ENCODE measurements at regions not wholly inside any gene's neighbourhood (a gene's known extent, or its start where the extent isn't known, plus 50 kb on each side); places are given as distances from the start of the nearest gene placed in this dataset.

DNA sequence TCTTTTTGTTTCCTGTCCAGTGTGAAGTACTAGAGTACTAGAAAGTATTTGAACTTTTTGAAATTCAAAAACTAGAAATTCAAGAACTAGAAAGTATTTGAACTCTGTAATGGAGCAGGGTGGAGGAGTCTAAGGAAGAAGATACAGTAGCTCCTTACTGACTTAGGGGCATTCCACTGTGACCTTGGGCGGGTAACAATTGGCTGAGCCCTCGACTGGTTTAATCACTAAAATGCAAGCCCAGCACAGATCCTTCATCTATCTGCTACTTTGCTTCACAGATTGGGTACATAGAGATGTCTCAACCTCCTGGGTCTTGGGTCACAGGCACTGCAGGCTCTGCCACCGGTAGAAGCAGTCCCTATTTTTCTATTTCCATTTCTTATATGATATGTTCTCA, 462.1 kb upstream of the AGTR1 start:
- no peak for DNase-seq

DNA sequence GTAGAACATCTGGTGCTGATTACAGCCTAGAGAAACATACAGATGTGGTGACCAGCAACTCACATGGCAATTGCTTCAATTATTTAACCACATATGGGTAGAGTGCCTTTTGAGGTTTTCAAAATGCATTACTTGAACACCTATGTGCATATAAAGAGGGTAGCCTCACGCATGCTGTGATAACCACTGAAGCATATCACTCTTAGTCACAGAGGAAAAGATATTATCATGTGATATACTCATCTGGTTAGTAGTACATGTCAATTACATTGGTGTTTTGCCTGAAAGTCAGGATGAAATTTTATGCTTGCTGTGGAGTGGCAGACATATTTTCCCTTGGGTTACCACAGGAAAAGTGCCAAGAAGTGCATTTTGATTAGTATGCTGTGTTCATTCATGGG, 459.3 kb upstream of the AGTR1 start:
- DNase-seq: no peak

DNA sequence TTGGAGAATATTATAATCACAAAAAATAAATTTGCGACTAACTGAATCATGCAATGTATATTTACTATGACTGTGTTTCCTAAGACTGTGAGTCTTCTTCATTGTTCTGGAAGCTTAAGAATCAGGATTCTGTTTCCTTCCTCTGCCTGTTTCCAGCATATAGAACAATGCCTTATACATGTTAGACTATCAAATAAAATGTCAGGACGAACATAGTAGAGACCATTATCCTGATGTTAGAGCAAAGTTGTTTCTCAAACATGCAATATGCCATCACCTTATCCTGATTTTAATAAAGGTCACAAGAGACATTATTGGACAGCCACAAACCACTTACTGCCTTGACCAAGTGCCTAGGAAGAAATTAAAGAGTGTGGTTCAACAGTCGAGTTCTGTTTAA, 457.4 kb upstream of the AGTR1 start:
- no peak for DNase-seq

DNA sequence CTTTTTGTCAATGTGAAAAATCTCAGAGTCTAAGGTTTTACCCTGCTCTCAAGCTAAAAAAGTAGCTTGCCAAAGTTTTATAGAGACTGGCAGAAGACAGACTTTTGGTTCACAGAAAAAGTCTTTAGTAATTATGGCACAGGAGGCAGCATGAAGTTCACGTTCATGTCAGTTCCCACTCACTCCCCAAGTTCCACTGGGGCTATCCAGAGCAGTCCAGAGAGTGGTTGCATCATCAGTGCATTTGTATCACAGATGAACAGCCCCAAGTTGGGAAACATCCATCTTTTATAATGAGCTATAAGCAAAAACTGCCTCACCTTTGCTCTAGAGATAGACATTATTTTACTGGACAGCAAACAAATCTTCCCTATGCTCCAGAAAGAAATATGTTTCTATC, 454.1 kb upstream of the AGTR1 start:
- DNase-seq: no peak

DNA sequence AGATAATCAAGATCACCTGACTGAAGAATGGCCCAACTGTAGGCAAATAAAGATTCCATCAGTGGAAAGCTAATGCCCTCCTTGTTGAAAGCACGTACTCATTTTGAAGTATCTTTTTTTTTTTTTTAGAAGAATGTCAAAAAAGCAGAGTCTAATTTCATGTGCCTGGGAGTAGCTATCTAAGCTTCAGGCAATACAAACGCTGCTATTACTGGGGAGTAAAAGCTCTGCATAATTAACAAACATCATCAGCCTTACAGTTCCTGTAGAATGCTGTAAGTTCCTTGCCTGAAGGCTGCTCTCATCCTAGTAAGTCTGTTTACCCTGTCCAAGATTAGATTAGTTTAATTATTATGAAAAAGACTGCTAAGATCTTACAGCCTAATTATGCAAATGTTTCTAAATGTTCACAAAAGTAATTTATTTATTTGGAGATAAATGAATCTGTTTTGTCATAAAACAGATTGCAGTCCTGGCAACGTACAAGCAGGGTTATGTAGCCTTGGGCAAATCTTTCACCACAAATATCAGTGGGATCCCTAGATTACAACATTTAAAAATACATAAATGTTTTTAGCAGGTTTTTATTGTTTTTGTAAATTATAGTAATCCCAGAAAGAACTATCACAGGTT, 451.3 kb upstream of the AGTR1 start:
- DNase-seq: no peak

DNA sequence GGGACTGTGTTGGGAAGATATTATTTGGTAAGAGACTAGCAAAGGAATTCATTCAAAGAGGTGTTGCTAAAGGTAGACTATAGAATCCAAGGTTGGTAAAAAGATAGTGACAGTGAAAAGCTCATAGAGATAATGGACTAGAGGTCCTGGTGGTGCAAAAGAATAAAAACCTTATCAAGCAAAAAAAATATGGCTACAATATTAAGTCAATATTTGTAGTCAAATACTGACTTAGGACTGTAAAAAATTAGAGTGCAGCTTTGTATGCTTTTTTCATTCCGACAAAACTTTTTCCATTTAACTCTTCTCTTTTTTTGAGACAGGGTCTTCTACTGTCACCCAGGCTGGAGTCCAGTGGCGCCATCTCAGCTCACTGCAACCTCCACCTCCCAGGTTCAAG, 444.0 kb upstream of the AGTR1 start:
- DNase-seq: no peak

DNA sequence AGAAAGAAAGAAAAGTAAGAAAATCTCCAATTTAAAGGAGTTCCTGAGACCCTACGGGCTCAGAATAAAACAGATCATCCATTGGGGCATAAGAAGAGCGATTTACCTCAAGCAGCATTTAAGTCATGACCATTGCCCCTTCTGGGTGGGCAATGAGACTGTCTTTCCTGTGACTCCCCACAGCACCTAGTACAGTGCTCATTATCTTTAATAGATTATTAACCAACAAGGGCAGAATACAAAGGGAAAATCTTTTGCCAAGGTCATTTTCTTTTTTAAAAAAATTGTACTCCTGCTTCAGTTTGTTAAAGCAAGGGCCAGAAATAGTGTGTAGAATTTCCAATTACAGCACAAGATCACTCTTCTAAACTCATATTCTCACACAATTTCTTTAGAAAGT, 443.3 kb upstream of the AGTR1 start:
- DNase-seq: no peak

DNA sequence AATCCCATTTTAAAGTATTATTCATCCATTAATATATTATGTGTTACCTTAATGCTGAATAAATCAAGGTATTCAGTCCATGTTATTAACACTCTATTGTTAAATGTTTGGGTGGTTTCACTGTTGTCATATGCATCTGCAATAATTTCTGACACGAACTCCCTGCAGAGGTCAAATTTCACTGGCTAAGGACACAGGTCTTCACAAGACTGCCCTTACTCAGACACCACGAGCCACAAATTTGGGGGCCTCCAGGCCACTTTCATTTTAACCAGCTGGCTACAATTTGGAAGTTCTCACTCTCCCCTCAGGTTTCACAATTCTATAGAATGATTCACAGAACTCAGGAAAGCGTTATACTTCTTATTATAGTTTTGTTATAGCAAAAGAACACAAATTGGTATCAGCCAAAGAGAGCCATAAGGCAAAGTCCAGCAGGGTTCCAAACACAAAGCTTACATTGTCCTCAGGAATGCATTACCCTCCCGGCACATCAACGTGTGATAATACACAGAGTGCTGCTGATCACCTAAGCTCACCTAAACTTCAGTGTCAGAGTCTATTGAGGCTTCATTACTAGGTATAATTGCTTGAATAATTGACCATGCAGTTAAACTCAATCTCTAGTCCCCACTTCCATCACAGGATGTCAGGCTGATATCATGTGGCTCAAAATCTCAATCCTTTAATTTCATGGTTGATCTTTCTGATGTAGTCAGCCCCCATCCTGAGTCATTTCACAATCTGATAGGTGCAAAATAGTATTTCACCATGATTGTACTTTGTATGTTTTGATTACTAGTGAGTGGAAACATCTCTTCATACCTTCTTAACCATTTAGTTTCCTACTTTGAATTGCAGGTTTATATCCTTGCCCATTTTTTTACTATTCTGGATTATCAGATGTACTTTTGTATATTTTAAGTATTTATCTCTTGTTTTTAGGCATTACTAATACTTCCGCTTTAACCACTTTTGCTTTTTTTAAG, 441.4 kb upstream of the AGTR1 start:
- no peak for DNase-seq

DNA sequence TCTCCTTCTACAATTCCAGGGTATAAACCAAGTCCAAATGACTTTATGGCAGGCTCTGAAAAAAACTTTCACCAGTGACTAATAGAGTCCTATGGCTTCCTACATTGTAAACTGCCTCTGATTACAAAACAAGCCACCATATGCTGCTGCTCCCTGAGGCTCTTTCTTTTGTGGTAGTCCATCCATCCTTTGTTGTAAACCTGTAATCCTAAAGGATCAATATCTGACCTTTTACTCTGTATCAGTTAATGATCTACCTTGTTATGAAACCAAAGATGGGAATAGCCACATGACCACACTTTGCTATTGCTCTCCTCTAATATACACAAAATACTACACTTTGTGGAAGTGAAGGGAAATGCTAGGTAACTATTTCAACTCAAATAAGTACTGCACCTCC, 434.7 kb upstream of the AGTR1 start:
- no peak for DNase-seq

DNA sequence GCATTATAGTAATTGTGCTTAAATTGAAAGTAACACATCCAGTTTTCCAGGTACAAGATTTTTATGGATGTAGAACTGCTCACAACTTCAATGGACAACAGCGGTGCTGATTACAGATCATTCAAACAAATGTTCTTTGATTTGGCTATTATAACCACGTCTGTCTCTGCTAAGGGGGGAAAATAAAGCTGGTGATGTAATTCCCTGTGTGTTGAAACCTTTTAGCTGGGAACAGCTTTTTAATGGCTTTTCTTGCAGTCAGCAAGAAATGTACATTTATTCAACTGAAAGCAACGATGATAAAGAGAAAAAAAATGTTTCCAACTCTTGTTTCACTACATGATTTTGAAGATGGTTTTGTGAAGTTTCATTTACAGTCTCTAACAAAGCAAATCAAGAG, 431.9 kb upstream of the AGTR1 start:
- no peak for DNase-seq

DNA sequence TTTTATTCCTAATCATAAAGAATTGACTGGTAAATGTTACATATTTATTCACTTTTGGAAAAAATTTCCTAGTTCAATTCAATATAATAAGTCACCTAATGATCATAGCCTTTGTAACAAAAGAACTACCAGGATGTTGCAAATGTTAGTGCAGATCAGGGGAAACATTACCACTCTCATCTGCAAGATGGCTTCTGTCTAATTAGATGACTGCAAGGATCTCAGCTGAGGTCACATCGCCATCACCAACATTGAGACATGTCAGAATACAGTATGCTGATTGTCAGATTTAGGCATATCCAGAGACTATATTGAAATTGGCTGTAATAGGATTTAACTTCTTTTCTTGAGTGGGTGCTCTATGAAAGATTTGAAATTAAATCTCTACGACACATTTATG, 431.4 kb upstream of the AGTR1 start:
- no peak for DNase-seq

DNA sequence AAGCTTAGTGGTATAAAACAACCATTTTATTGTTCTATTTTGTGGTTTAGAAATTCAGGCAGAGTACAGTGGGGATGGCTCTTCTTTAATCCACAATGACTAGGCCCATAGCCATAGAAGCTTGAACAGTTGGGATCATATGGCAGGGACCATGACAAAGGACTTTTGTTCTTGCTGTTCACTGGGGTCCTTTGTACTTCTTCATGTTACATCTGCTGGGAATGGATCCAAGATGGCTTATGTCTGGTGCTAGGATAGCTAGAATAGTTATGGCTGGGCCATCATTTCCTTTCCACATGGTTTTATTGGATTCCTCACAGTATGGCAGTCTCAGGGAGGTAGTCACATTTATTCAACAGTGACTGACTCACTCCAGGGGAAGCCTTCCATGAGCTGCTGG, 427.9 kb upstream of the AGTR1 start:
- DNase-seq: no peak

DNA sequence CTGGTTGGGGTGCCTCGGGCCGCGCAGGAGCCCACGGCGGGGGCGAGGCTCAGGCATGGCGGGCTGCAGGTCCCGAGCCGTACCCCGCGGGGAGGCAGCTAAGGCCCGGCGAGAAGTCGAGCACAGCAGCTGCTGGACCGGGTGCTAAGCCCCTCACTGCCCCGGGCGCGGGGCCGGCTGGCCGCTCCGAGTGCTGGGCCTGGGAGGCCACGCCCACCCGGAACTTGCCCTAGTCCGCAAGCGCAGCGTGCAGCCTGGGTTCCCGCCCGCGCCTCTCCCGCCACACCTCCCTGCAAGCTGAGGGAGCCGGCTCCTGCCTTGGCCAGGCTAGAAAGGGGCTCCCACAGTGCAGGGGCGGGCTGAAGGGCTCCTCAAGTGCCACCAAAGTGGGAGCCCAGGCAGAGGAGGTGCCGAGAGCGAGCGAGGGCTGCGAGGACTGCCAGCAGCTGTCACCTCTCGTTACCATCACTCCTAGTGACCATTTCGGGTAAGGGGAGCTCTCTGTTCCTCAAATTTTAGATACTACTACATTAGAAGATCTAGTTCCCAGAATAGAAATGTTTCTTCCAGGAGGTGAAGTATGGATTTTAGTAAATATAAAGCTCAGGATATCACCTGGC, 417.0 kb upstream of the AGTR1 start:
- DNase-seq: no peak

DNA sequence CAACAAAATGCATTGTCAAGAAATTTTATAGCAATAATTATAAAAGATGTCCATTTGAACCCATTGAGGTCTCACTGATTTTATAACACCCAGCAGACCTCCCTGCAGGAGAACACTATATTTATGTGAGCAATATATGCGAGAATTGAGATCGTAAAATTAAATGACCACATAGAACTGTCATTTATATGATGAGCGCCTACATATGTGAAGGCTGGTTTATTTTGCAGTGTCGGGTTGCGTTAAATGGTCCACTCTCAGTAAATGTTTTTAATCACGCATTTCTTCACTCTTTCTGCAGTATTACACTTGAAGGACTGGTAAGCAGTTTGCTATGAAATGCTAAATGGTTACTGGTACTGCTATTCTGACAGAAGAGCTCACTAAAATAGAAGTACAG, 408.5 kb upstream of the AGTR1 start:
- peak in 1 of 2 experiments; percentile 26 for DNase-seq

DNA sequence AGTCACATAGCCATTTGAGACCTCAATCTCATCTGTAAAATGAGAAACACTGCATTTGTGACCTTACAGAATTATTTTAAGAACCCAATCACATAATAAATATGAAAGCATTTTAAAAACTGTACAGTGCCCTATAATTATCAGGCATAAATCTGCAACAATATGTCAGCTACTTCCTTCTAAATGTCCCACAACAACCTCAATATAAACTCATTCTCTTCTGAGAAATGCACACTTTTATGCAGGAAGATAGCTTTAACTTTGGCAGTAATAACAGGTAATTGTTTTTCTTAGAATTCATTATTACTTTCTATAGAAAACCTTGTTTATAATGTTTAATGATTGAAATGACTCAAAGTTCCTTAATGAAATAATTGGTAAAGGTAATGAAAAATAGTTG, 400.7 kb upstream of the AGTR1 start:
- DNase-seq: no peak

DNA sequence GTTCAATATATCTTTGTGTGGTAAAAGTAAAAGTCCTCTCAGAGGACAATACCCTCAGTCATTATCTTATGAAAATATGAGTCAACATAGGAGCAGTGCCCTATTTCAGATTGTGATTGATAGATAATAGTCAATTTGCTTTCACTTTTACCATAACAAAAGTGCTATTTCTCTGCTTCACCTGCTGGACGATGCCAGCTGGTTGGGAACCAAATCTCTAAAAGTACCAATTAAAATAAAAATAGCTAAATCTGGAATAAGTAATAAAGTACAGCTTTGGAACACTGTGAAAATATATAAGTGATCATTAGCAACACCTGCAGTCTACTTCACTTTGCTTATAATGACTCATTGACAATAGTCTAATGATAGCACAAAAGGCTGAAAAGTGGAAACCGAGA, 390.3 kb upstream of the AGTR1 start:
- DNase-seq: no peak

DNA sequence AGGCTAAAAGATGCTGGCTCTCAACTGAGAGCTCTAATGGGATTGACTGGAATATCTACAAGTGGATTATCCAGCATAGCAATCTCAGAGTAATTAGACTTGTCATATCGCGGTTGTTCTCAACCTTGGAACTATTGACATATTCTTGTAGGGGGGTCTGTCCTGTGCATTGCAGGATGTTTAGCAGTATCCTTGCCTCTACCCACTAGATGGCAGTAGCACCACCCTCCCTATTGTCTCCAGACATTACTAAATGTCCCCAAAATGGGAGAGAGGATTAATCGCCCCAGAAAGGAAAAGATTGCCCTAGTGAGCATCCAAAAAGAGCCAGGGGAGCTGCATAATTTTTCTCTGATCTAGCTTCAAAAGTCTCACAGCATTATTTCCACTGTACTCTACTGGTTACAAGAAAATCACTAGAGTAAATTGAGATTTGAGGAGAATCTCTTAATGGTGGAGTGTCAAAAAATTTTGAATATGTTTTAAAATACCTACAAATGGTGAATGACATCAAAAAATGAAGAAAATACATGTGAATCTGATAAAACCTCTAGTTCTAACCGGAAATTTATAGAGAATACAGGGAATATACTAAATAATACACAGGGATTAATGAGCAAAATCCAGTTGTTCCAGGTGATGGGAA, 388.2 kb upstream of the AGTR1 start:
- no peak for DNase-seq

DNA sequence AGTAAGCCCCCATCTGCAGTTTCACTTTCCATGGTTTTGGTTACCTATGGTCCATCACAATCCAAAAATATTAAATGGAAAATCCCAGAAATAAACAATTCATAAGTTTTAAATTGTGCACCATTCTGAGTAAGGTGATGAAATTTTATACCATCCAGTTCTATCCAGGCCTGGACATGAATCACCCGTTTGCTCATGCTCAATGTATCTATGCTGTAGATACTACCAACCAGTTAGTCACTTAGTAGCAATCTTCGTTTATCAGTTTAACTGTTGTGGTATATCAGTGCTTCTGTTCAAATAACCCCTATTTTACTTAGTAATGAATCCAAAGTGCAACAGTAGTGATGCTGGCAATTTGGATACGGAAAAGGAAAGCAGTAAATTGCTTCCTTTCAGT, 381.9 kb upstream of the AGTR1 start:
- no peak for DNase-seq

DNA sequence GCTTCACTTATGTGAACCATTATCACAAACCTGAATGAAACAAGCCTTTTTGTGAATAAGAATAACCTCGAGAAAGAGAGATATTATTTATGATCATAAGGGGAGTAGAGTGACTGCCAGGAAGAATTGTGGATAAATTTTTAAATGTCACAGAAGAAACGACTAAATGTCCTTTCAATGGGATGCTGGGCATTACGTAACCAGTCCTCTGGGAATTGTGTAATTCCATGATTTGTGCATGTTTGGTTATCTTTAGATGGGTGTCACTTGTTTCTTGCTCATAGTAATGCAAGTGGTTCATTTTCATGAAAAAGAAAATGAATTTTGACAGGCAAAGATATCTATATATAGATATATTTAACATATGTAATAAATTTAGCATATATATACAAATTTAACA, 379.5 kb upstream of the AGTR1 start:
- DNase-seq: no peak

DNA sequence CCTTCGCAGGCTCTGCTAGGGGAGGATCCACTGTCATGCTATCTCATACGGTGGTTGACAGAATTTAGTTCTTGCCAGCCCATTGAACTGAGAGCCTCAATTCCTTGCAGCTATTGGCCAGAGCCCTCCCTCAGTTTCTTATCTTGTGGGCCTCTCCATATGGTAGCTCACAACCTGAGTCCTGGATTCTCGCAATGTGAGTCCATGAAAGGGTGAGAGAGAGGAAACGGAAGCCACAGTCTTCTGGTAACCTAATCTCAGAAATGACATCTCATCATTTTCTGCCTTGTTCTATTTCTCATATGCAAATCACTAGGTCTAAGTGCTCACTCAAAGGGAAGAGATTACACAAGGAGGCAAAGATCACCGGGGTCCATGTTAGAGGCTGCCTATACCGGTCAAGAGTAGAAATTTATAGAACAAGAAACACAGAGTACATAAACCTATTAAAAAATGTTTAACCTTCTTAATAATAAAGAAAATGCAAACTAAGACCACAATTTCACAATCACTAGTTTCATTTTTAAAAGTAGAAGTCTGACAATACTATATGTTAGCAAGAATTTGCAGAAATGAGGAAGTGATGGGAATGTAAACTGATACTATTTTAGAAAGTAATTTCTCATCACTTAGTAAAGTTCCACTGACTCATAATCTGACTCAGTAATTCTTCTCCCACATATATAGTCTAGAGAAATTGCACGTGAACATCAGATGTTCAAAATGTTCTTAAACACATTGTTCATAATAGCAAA, 378.4 kb upstream of the AGTR1 start:
- DNase-seq: no peak

DNA sequence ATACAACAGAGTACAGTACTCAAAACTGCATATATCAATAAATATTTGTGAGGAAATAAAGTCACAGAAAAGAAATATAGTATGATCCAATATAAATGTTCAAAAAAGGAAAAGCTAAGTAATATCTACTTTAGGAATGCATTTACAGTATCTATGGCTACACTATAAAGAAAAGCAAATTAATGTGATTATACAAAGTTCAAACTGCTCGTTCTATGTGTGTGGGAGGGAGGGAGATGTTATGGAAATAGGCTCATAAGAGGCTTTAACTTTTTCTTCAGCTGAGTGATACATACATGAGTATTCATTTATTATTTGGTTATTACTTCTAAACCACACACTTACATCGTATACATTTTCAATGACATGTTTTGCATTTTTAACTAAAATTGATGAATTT, 377.7 kb upstream of the AGTR1 start:
- no peak for DNase-seq

DNA sequence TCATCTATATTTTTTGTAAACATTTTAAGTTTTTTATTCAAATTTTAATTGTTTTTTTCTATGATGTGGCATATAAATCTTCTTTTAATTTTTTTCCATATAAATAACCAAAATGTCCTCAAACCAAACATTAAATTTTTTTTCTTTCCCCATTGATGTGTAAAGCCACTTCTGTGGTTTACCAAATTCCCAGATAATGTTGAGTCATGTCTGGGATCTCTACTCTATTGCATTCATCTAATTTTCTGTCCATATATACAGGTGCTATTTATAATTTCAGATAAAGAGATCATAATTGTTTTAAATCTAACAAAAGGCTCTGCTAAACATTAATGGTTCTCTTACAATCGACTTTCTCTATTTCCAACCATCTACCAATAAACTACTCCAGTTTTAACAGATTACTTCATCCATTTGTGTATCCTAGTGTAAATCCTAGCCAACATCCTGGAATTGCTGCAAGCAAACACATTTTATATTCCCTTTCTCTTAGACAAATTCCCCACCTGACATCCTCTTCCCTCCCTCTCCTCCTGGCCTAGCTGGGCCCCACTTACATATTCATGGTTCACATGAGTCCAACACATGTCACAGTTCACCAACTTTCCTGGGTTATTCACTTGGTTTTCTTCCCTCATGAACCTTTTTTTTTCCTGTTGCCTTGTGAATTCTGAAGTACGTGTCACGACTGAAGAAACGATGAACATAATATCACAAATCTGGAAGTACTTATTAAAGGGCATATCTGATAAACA, 368.0 kb upstream of the AGTR1 start:
- DNase-seq: no peak
